GM23338 (cell line): ENCODE measurements at regions not wholly inside any gene's neighbourhood (a gene's known extent, or its start where the extent isn't known, plus 50 kb on each side); places are given as distances from the start of the nearest gene placed in this dataset.

ENCODE experiments used
- ATAC-seq: fragments of 200-7000 bp; cut with Tn5 transposase; 3 replicates; pipeline ENCODE4 v1.9.1; 2020
- DNase-seq: peaks from one replicate; pipeline ENCODE4 v3.0.0-alpha.2; 2015; ENCODE audit warnings: low spot score
- H2AFZ ChIP-seq: fragments of 200-600 bp; sonication (generic); 2 replicates; pipeline ENCODE4 v1.8.0; 2016; ENCODE audit warnings: antibody characterized with exemption, mild to moderate bottlenecking, moderate library complexity
- H3F3A ChIP-seq: fragments of 200-600 bp; sonication (generic); replicated peaks from 2 replicates; pipeline ENCODE4 v1.8.0; 2017; ENCODE audit warnings: antibody characterized with exemption, mixed run types, low read depth
- H3K27ac ChIP-seq: fragments of 200-600 bp; sonication (generic); 2 replicates; pipeline ENCODE4 v1.6.1; 2016; ENCODE audit warnings: low read depth
- H3K27me3 ChIP-seq: fragments of 200-600 bp; sonication (generic); 2 replicates; pipeline ENCODE4 v1.8.0; 2016; ENCODE audit warnings: mild to moderate bottlenecking, mixed run types, moderate library complexity; ENCODE audit not compliant: insufficient read depth
- H3K36me3 ChIP-seq: fragments of 200-600 bp; sonication (generic); 2 replicates; pipeline ENCODE4 v1.8.0; 2016; ENCODE audit warnings: mild to moderate bottlenecking; ENCODE audit not compliant: insufficient read depth
- H3K4me1 ChIP-seq: fragments of 200-600 bp; sonication (generic); 2 replicates; pipeline ENCODE4 v1.8.0; 2016; ENCODE audit warnings: mild to moderate bottlenecking, moderate library complexity; ENCODE audit not compliant: insufficient read depth
- H3K4me2 ChIP-seq: fragments of 200-600 bp; sonication (generic); 2 replicates; pipeline ENCODE4 v1.7.1; 2017; ENCODE audit warnings: mixed run types
- H3K4me3 ChIP-seq: fragments of 200-600 bp; sonication (generic); 2 replicates; pipeline ENCODE4 v1.6.1; 2016; ENCODE audit warnings: mixed run types
- H3K79me2 ChIP-seq: fragments of 200-600 bp; sonication (generic); replicated peaks from 2 replicates; pipeline ENCODE4 v1.8.0; 2017; ENCODE audit warnings: mild to moderate bottlenecking; ENCODE audit not compliant: insufficient read depth
- H3K9me2 ChIP-seq: fragments of 200-600 bp; sonication (generic); 2 replicates; pipeline ENCODE4 v1.8.0; 2017; ENCODE audit not compliant: insufficient read depth
- H4K20me1 ChIP-seq: fragments of 200-600 bp; sonication (generic); replicated peaks from 2 replicates; pipeline ENCODE4 v1.8.0; 2017; ENCODE audit warnings: mild to moderate bottlenecking; ENCODE audit not compliant: insufficient read depth
- H3K27ac Mint-ChIP-seq: 2 replicates; pipeline ENCODE4 v1.8.0; 2020; ENCODE audit warnings: inconsistent platforms, mild to moderate bottlenecking, moderate library complexity, mixed read lengths
- H3K27me3 Mint-ChIP-seq: 3 replicates; pipeline ENCODE4 v1.8.0; 2022; ENCODE audit warnings: low read depth, mild to moderate bottlenecking, moderate library complexity, mixed read lengths, inconsistent platforms; ENCODE audit not compliant: insufficient read depth, poor library complexity
- H3K36me3 Mint-ChIP-seq: 3 replicates; pipeline ENCODE4 v1.8.0; 2021; ENCODE audit warnings: low read depth, mild to moderate bottlenecking, inconsistent platforms, moderate library complexity, mixed read lengths
- H3K4me1 Mint-ChIP-seq: 3 replicates; pipeline ENCODE4 v1.8.0; 2020; ENCODE audit warnings: mild to moderate bottlenecking, inconsistent platforms, mixed read lengths
- H3K4me3 Mint-ChIP-seq: 3 replicates; pipeline ENCODE4 v1.8.0; 2021; ENCODE audit warnings: moderate library complexity, mild to moderate bottlenecking, inconsistent platforms, mixed read lengths
- H3K9me3 Mint-ChIP-seq: 3 replicates; pipeline ENCODE4 v1.8.0; 2020; ENCODE audit warnings: moderate library complexity, mild to moderate bottlenecking, inconsistent platforms, mixed read lengths
- CREB1 ChIP-seq: fragments of 250-450 bp; sonication (Bioruptor Pico); IDR thresholded peaks from 2 replicates; pipeline ENCODE4 v1.5.0; 2020; ENCODE audit warnings: low read depth, mild to moderate bottlenecking, moderate library complexity
- ETS1 ChIP-seq: IDR thresholded peaks from 2 replicates; pipeline ENCODE4 v1.6.1; 2016; ENCODE audit warnings: antibody characterized with exemption
- EZH2 ChIP-seq: fragments of 200-600 bp; sonication (generic); IDR thresholded peaks from one replicate; pipeline ENCODE4 v1.8.0; 2017; ENCODE audit warnings: antibody characterized with exemption, mild to moderate bottlenecking, low read depth; ENCODE audit not compliant: unreplicated experiment
- EZH2phosphoT487 ChIP-seq: fragments of 200-600 bp; sonication (generic); IDR thresholded peaks from one replicate; pipeline ENCODE4 v1.8.1; 2018; ENCODE audit warnings: antibody characterized with exemption; ENCODE audit not compliant: unreplicated experiment
- NANOG ChIP-seq: IDR thresholded peaks from 2 replicates; pipeline ENCODE4 v1.6.1; 2016; ENCODE audit warnings: antibody characterized with exemption, borderline replicate concordance
- POLR2AphosphoS5 ChIP-seq: IDR thresholded peaks from 2 replicates; pipeline ENCODE4 v1.6.1; 2016; ENCODE audit warnings: antibody characterized with exemption, low read depth
- REST ChIP-seq: IDR thresholded peaks from one replicate; pipeline ENCODE4 v1.6.1; 2018; ENCODE audit warnings: antibody characterized with exemption; ENCODE audit not compliant: unreplicated experiment
- STAT1 ChIP-seq: IDR thresholded peaks from one replicate; pipeline ENCODE4 v1.6.1; 2016; ENCODE audit warnings: antibody characterized with exemption; ENCODE audit not compliant: unreplicated experiment
- ZNF331 ChIP-seq: fragments of 250-450 bp; sonication (Bioruptor Pico); IDR thresholded peaks from 2 replicates; pipeline ENCODE4 v1.5.0; 2020; ENCODE audit warnings: low read depth, mild to moderate bottlenecking, moderate library complexity

- peaks cover 35% of the 10 kb centered on the region for H3K36me3 Mint-ChIP-seq
These were observed 1822.6 kb downstream of the SUCLG1 start for GRCh38 chr2:82636402-82637020.

GRCh38 chr2:82599021-82599420 is 1860.1 kb downstream of the SUCLG1 start:
- no peaks in the 10 kb centered on the region for H3F3A ChIP-seq
- Mint-ChIP-seq H3K9me3 (peaks cover 5% of the 10 kb centered on the region; the same call in 1 of the 3 replicates), H3K36me3 (no peaks in the 10 kb centered on the region), H3K27ac (no peak overlapping the region), H3K4me1 (peaks cover 6% of the 10 kb centered on the region; the same call in 2 of the 3 replicates), H3K27me3 (no peaks in the 10 kb centered on the region), H3K4me3 (no peak overlapping the region)
- no peak overlapping the region for H2AFZ ChIP-seq
- no peaks in the 10 kb centered on the region for H4K20me1 ChIP-seq
- H3K27me3 ChIP-seq, result no peaks in the 10 kb centered on the region
- TF ChIP-seq ZNF331 (CRISPR knock-in tag) (no peak), EZH2 (no peak), ETS1 (no peak)
- H3K27ac ChIP-seq, result no peak overlapping the region
- DNase-seq, result no peak
- H3K79me2 ChIP-seq, result no peaks in the 10 kb centered on the region
- H3K9me2 ChIP-seq, result no peaks in the 10 kb centered on the region; the same call in 1 of the 2 replicates
- H3K4me3 ChIP-seq, result no peak overlapping the region
- no peaks in the 10 kb centered on the region for H3K36me3 ChIP-seq
- no peak overlapping the region for H3K4me2 ChIP-seq
- ATAC-seq, result no peak
- H3K4me1 ChIP-seq, result no peaks in the 10 kb centered on the region; the same call in 1 of the 2 replicates

More at GRCh38 chr2:82636402-82637020, 1822.6 kb downstream of the SUCLG1 start:
- TF ChIP-seq STAT1 (no peak), POLR2AphosphoS5 (no peak), REST (no peak), EZH2phosphoT487 (no peak), CREB1 (CRISPR knock-in tag) (no peak), ZNF331 (CRISPR knock-in tag) (no peak), NANOG (no peak)
- Histone ChIP-seq H3K36me3 (peaks cover 7% of the 10 kb centered on the region; the same call in 1 of the 2 replicates), H3K4me2 (no peak overlapping the region), H3K27ac (no peak overlapping the region), H3F3A (no peaks in the 10 kb centered on the region), H4K20me1 (no peaks in the 10 kb centered on the region), H3K4me3 (no peak overlapping the region), H3K79me2 (no peaks in the 10 kb centered on the region), H3K4me1 (peaks cover 16% of the 10 kb centered on the region), H2AFZ (peak overlapping the region; percentile 73; the same call in 1 of the 2 replicates), H3K27me3 (no peaks in the 10 kb centered on the region), H3K9me2 (no peaks in the 10 kb centered on the region)
- Mint-ChIP-seq H3K9me3 (peaks cover 36% of the 10 kb centered on the region), H3K4me1 (peaks cover 16% of the 10 kb centered on the region; the same call in 2 of the 3 replicates), H3K4me3 (no peak overlapping the region), H3K27ac (no peak overlapping the region), H3K27me3 (peaks cover 2% of the 10 kb centered on the region)
- no peak for ATAC-seq
- DNase-seq, result no peak
